ENCODE measurements at regions not wholly inside any gene's neighbourhood (a gene's known extent, or its start where the extent isn't known, plus 50 kb on each side); places are given as distances from the start of the nearest gene placed in this dataset.

DNA sequence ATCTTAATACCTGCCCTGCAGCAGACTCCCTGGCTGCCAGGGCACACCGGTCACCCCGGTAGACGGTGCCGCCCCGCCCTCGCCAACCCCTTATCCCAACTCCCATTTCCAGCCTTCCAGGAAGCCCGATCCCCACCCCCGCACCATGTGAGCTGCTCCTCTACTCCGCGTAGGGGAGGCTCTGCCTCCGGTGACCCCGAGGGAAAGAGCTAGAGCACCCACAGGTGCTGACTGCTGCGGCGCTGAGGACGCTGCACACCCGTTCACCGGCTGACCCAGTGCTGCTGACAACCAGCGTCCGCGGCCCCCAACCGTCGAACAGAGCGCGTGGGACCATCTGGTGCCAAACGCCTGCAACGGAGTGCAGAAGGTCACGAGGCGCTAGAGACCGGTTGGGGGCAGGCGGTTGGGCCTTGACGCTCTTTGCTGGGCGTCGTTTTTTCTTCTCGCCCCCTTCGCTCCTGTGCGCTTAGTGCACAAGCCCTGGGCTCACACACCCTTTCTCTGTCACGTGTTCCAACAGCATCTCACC, 59.6 kb upstream of the ZNF599 start (continued):
- TF ChIP-seq SMAD4 (CRISPR knock-in tag; IDR thresholded peaks at IDR 0.05), result no peak

DNA sequence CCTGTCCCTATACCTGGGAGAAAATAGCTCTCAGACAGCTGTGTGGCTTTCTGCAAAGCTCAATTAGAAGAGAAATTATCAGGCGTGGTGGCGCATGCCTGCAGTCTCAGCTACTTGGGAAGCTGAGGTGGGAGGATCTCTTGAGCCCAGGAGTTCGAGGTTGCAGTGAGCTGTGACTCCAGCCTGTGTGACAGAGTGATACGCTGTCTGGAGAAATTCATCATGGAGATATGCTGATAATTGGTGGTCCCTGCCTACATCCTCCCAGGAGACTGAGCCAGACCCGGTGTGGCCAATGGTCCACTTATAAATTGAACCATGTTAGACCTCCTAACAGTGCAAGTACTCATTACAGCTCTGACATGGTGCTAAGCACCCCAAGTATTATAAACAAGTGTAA, 58.7 kb upstream of the ZNF599 start:
- peaks cover 6% of the 10 kb centered on the region for H3K9me3 Mint-ChIP-seq
- no peak for ATAC-seq
- peaks cover 5% of the 10 kb centered on the region; the same call in 1 of the 2 replicates for H3K27me3 Mint-ChIP-seq (ENCODE audit: low read depth)
- H3K4me1 Mint-ChIP-seq, result no peaks in the 10 kb centered on the region
- no peak for DNase-seq (ENCODE audit: low spot score)
- ChIA-PET POLR2A (no interaction called here), CTCF (no interaction called here)
- H3K36me3 Mint-ChIP-seq, result no peaks in the 10 kb centered on the region
- H3K27ac Mint-ChIP-seq, result no peak overlapping the region
- TF ChIP-seq ATF1 (CRISPR knock-in tag; IDR thresholded peaks at IDR 0.05), result no peak
- TF ChIP-seq HMGA2 (CRISPR knock-in tag; IDR thresholded peaks at IDR 0.05), result no peak
- no peak for TF ChIP-seq JUN (CRISPR knock-in tag; IDR thresholded peaks at IDR 0.05)
- no peak for TF ChIP-seq ZNF219 (CRISPR knock-in tag; IDR thresholded peaks at IDR 0.05; ENCODE audit: borderline replicate concordance)
- TF ChIP-seq, protein P1, sequence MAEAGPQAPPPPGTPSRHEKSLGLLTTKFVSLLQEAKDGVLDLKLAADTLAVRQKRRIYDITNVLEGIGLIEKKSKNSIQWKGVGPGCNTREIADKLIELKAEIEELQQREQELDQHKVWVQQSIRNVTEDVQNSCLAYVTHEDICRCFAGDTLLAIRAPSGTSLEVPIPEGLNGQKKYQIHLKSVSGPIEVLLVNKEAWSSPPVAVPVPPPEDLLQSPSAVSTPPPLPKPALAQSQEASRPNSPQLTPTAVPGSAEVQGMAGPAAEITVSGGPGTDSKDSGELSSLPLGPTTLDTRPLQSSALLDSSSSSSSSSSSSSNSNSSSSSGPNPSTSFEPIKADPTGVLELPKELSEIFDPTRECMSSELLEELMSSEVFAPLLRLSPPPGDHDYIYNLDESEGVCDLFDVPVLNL (CRISPR knock-in tag; IDR thresholded peaks at IDR 0.05; ENCODE audit: borderline replicate concordance, low read depth), result no peak
- H3K4me3 Mint-ChIP-seq, result no peak overlapping the region

DNA sequence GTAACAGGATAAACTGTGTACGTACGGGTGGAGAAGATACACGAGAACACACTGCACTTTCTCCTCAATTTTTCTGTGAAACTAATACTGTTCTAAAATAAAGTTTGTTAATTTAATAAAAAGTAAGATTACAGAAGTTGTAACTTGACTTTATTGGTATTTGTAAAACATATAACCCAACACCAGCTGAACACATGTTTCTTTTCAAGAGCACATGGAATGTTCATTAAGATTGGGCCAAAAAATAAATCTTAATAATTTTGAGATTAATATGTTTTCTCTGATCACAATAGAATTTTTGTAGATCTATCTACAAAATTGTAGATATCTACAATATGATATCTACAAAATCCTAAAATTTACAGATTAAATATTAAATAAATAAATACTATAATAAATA, 55.1 kb upstream of the ZNF599 start:
- CTCF ChIA-PET, result interaction anchor here (1.5 kb wide), 1 partner anchor 11 kb away, joined by 4 read pairs; no protein-coding TSS in a partner anchor
- no peak for ATAC-seq
- no peaks in the 10 kb centered on the region for H3K4me1 Mint-ChIP-seq
- H3K4me3 Mint-ChIP-seq, result no peak overlapping the region
- H3K27ac Mint-ChIP-seq, result no peak overlapping the region
- peaks cover under 1% of the 10 kb centered on the region; the same call in 1 of the 2 replicates for H3K27me3 Mint-ChIP-seq (ENCODE audit: low read depth)
- no peak for TF ChIP-seq ZNF671 (CRISPR knock-in tag; IDR thresholded peaks at IDR 0.05)
- POLR2A ChIA-PET, result no interaction called here
- H3K36me3 Mint-ChIP-seq, result no peaks in the 10 kb centered on the region
- peaks cover 9% of the 10 kb centered on the region; the same call in 1 of the 2 replicates for H3K9me3 Mint-ChIP-seq
- no peak for DNase-seq (ENCODE audit: low spot score)

DNA sequence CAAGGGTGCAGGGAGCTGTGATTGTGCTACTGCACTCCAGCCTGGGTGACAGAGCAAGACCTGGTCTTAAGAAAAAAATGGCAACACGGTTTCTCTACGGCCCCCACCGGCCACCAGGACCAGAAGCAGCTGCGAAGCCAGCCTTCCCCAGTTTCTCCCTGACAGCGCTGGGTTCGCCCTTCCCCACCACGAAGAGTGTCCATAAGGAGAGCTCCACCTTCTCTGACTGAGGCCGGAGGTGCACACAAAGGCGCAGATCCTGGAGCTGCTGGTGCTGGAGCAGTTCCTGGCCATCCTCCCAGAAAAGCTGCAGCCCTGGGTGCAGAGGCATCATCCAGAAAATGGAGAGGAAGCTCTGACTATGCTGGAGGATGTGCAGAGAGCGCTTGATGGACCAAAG, 52.2 kb upstream of the ZNF599 start:
- DNase-seq (ENCODE audit: low spot score), result no peak
- H3K27me3 Mint-ChIP-seq (ENCODE audit: low read depth), result peaks cover 5% of the 10 kb centered on the region; the same call in 1 of the 2 replicates
- no peak for ATAC-seq
- no peak overlapping the region for H3K27ac Mint-ChIP-seq
- ChIA-PET CTCF (interaction anchor here (2.2 kb wide), 1 partner anchor 13 kb away, joined by 11 read pairs; no protein-coding TSS in a partner anchor), POLR2A (no interaction called here)
- no peak overlapping the region for H3K4me3 Mint-ChIP-seq
- TF ChIP-seq JAZF1 (CRISPR knock-in tag; IDR thresholded peaks at IDR 0.05) (no peak), ETV6 (CRISPR knock-in tag; IDR thresholded peaks at IDR 0.05) (no peak)
- TF ChIP-seq, protein P2, sequence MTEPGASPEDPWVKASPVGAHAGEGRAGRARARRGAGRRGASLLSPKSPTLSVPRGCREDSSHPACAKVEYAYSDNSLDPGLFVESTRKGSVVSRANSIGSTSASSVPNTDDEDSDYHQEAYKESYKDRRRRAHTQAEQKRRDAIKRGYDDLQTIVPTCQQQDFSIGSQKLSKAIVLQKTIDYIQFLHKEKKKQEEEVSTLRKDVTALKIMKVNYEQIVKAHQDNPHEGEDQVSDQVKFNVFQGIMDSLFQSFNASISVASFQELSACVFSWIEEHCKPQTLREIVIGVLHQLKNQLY (CRISPR knock-in tag; IDR thresholded peaks at IDR 0.05), result no peak
- no peaks in the 10 kb centered on the region for H3K4me1 Mint-ChIP-seq
- no peaks in the 10 kb centered on the region for H3K36me3 Mint-ChIP-seq
- peaks cover 17% of the 10 kb centered on the region; the same call in 1 of the 2 replicates for H3K9me3 Mint-ChIP-seq

DNA sequence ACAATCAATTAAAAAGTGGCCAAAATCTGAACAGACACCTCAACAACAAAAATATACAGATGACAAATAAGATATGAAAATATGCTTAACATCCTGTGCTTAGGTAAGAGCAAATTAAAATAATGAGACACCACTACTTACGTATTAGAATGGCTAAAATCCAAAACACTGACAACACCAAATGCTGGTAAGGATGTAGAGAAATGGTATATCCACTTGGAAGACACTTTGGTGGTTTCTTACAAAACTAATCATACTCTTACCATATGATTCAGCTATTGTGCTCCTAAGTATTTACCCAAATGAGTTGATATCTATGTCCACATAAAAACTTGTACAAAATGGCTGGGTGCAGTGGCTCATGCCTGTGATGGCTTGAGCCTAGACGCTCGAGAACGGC, 51.7 kb upstream of the ZNF599 start:
- POLR2A ChIA-PET, result no interaction called here
- Mint-ChIP-seq H3K27me3 (ENCODE audit: low read depth) (peaks cover 6% of the 10 kb centered on the region; the same call in 1 of the 2 replicates), H3K9me3 (peaks cover 17% of the 10 kb centered on the region; the same call in 1 of the 2 replicates), H3K4me3 (no peak overlapping the region), H3K4me1 (no peaks in the 10 kb centered on the region), H3K27ac (no peak overlapping the region), H3K36me3 (no peaks in the 10 kb centered on the region)
- ATAC-seq (no peak), DNase-seq (ENCODE audit: low spot score) (no peak)
- CTCF ChIA-PET, result interaction anchor here (2.2 kb wide), 1 partner anchor 14 kb away, joined by 11 read pairs; no protein-coding TSS in a partner anchor
- TF ChIP-seq ZNF232 (CRISPR knock-in tag; IDR thresholded peaks at IDR 0.05), result no peak
- no peak for TF ChIP-seq OVOL2 (CRISPR knock-in tag; IDR thresholded peaks at IDR 0.05; ENCODE audit: borderline replicate concordance)
- TF ChIP-seq TEAD1 (CRISPR knock-in tag; IDR thresholded peaks at IDR 0.05), result no peak
- TF ChIP-seq SMAD4 (CRISPR knock-in tag; IDR thresholded peaks at IDR 0.05), result no peak
- TF ChIP-seq, protein P3, sequence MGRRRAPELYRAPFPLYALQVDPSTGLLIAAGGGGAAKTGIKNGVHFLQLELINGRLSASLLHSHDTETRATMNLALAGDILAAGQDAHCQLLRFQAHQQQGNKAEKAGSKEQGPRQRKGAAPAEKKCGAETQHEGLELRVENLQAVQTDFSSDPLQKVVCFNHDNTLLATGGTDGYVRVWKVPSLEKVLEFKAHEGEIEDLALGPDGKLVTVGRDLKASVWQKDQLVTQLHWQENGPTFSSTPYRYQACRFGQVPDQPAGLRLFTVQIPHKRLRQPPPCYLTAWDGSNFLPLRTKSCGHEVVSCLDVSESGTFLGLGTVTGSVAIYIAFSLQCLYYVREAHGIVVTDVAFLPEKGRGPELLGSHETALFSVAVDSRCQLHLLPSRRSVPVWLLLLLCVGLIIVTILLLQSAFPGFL (CRISPR knock-in tag; IDR thresholded peaks at IDR 0.05; ENCODE audit: borderline replicate concordance), result no peak
- no peak for TF ChIP-seq NR2C2 (CRISPR knock-in tag; IDR thresholded peaks at IDR 0.05)
- TF ChIP-seq, protein P4, sequence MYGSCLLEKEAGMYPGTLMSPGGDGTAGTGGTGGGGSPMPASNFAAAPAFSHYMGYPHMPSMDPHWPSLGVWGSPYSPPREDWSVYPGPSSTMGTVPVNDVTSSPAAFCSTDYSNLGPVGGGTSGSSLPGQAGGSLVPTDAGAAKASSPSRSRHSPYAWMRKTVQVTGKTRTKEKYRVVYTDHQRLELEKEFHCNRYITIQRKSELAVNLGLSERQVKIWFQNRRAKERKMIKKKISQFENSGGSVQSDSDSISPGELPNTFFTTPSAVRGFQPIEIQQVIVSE (CRISPR knock-in tag; IDR thresholded peaks at IDR 0.05; ENCODE audit: borderline replicate concordance), result no peak
- TF ChIP-seq PRRX2 (CRISPR knock-in tag; IDR thresholded peaks at IDR 0.05), result no peak
- TF ChIP-seq MXD4 (CRISPR knock-in tag; IDR thresholded peaks at IDR 0.05; ENCODE audit: borderline replicate concordance), result no peak
- no peak for TF ChIP-seq IRF2 (CRISPR knock-in tag; IDR thresholded peaks at IDR 0.05; ENCODE audit: borderline replicate concordance, low read depth)
- no peak for TF ChIP-seq ELF4 (CRISPR knock-in tag; IDR thresholded peaks at IDR 0.05; ENCODE audit: low read depth)
- no peak for TF ChIP-seq NFYB (CRISPR knock-in tag; conservative IDR thresholded peaks at IDR 0.05; ENCODE audit: low read depth)
- TF ChIP-seq SOX15 (CRISPR knock-in tag; IDR thresholded peaks at IDR 0.05), result no peak
- TF ChIP-seq, protein P5, sequence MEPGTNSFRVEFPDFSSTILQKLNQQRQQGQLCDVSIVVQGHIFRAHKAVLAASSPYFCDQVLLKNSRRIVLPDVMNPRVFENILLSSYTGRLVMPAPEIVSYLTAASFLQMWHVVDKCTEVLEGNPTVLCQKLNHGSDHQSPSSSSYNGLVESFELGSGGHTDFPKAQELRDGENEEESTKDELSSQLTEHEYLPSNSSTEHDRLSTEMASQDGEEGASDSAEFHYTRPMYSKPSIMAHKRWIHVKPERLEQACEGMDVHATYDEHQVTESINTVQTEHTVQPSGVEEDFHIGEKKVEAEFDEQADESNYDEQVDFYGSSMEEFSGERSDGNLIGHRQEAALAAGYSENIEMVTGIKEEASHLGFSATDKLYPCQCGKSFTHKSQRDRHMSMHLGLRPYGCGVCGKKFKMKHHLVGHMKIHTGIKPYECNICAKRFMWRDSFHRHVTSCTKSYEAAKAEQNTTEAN (CRISPR knock-in tag; IDR thresholded peaks at IDR 0.05), result no peak
